ENCODE measurements at regions not wholly inside any gene's neighbourhood (a gene's known extent, or its start where the extent isn't known, plus 50 kb on each side); places are given as distances from the start of the nearest gene placed in this dataset.

DNA sequence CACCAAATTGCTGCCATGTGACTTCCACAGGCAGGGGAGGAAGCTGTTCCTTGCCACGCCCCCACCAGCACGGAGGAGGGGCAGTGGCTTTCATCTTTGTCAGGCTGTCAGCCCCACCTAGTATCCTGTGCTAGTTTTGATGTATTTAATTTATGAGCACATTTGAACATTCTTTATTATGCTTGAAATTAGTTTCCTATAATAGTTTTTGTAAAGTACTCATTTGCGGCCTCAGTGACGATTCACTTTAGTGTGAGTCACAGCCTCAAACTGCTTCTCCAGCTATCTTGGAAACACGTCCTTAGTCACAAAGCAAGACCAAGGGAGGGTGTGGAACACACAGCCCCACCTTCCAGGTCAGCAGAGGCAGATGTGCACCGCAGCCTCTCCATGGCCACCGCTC lies 239.9 kb upstream of the ATP10A start:
- no peak for TF ChIP-seq POLR2A (IDR thresholded peaks at IDR 0.05)
- TF ChIP-seq, protein P1, sequence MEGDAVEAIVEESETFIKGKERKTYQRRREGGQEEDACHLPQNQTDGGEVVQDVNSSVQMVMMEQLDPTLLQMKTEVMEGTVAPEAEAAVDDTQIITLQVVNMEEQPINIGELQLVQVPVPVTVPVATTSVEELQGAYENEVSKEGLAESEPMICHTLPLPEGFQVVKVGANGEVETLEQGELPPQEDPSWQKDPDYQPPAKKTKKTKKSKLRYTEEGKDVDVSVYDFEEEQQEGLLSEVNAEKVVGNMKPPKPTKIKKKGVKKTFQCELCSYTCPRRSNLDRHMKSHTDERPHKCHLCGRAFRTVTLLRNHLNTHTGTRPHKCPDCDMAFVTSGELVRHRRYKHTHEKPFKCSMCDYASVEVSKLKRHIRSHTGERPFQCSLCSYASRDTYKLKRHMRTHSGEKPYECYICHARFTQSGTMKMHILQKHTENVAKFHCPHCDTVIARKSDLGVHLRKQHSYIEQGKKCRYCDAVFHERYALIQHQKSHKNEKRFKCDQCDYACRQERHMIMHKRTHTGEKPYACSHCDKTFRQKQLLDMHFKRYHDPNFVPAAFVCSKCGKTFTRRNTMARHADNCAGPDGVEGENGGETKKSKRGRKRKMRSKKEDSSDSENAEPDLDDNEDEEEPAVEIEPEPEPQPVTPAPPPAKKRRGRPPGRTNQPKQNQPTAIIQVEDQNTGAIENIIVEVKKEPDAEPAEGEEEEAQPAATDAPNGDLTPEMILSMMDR (IDR thresholded peaks at IDR 0.05), result no peak
